Stomach (tissue), 8 donors: ENCODE measurements at regions not wholly inside any gene's neighbourhood (a gene's known extent, or its start where the extent isn't known, plus 50 kb on each side); places are given as distances from the start of the nearest gene placed in this dataset.

Experiments
- DNase-seq, 2 donors: peaks; one replicate each; pipeline versions ENCODE4 v3.0.0 to v3.0.0-alpha.2; 2013 to 2019
- H3K27ac ChIP-seq, 5 donors: fragments of 200-600 bp in 4 of 5; sonication (generic) in 4 of 5; one replicate each; pipeline ENCODE4 v1.5.1; 2013 to 2019; ENCODE audit warnings: mild to moderate bottlenecking in 1 of 5, moderate library complexity in 1 of 5
- H3K27me3 ChIP-seq, 3 donors: fragments of 200-600 bp; sonication (generic); one replicate each; pipeline ENCODE4 v1.5.1; 2017 to 2019; ENCODE audit warnings: mixed run types in 1 of 3
- H3K36me3 ChIP-seq, 4 donors: fragments of 200-600 bp; sonication (generic); 1 replicate in 3 of 4; 2 replicates in 1 of 4; pipeline ENCODE4 v1.5.1; 2016 to 2019
- H3K4me1 ChIP-seq, 4 donors: fragments of 200-600 bp; sonication (generic); one replicate each; pipeline ENCODE4 v1.5.1; 2016 to 2019
- H3K4me3 ChIP-seq, 4 donors: fragments of 200-600 bp; sonication (generic) in 3 of 4; one replicate each; pipeline ENCODE4 v1.5.1; 2016 to 2019; ENCODE audit warnings: mild to moderate bottlenecking in 1 of 4
- H3K9me3 ChIP-seq, 4 donors: fragments of 200-600 bp; sonication (generic); one replicate each; pipeline ENCODE4 v1.5.1; 2016 to 2019
- EP300 ChIP-seq: sonication (generic); formaldehyde crosslinking; IDR thresholded peaks from one replicate; pipeline ENCODE4 v1.6.1; 2017; ENCODE audit warnings: antibody characterized with exemption
- POLR2A ChIP-seq, 4 donors: fragments of 450-650 bp; IDR thresholded peaks; one replicate each; pipeline ENCODE4 v1.6.1; 2016; ENCODE audit warnings: antibody characterized with exemption in 4 of 4, control low read depth in 2 of 4, mild to moderate bottlenecking in 1 of 4, moderate library complexity in 1 of 4
- POLR2AphosphoS5 ChIP-seq, 3 donors: sonication (generic); formaldehyde crosslinking; IDR thresholded peaks; one replicate each; pipeline ENCODE4 v1.6.1; 2016; ENCODE audit warnings: antibody characterized with exemption in 3 of 3
- WGBS, 5 donors: extraction: QIAGEN DNeasy Blood & Tissue Kit in 3 of 5; methylation state at CpG; one replicate each; pipeline versions ENCODE4 v1.1.5 to v1.1.7; 2013 to 2018; 5-methylcytosine and 5-hydroxymethylcytosine counted together
- intact Hi-C: fragments of 100-400 bp; cut with DNase I; formaldehyde crosslinking; loops from one replicate; pipeline ENCODE4 v1.15.1; 2023; ENCODE audit warnings: low total_unique reads
- TF ChIP-seq, protein P1 (sequence below), 7 experiments: fragments of 450-650 bp in 4 of 7; fragments of 200-600 bp in 3 of 7; sonication (generic) in 3 of 7; IDR thresholded peaks; one replicate each; pipeline ENCODE4 v1.5.1; 2016 to 2019; ENCODE audit warnings: antibody characterized with exemption in 7 of 7, control low read depth in 2 of 7, mild to moderate bottlenecking in 1 of 7
- donor health status: healthy with polysubstance abuse.
- donor health status: Bipolar disorder and iron deficiency.
- donor health status: healthy.

- WGBS, 5 donors, result 76 to 88% (median 83%) methylated on average over 8 of the region's 8 CpGs
- Histone ChIP-seq H3K4me1 (no peaks in the 10 kb centered on the region), H3K9me3 (peaks cover 0 to 4% (median 2%) of the 10 kb centered on the region in 4 donors), H3K36me3 (no peaks in the 10 kb centered on the region), H3K27me3 (no peaks in the 10 kb centered on the region), H3K27ac (no peak overlapping the region), H3K4me3 (no peak overlapping the region)
- no peak for TF ChIP-seq EP300
- no peak for TF ChIP-seq POLR2A (IDR thresholded peaks at IDR 0.05)
- TF ChIP-seq, protein P1, sequence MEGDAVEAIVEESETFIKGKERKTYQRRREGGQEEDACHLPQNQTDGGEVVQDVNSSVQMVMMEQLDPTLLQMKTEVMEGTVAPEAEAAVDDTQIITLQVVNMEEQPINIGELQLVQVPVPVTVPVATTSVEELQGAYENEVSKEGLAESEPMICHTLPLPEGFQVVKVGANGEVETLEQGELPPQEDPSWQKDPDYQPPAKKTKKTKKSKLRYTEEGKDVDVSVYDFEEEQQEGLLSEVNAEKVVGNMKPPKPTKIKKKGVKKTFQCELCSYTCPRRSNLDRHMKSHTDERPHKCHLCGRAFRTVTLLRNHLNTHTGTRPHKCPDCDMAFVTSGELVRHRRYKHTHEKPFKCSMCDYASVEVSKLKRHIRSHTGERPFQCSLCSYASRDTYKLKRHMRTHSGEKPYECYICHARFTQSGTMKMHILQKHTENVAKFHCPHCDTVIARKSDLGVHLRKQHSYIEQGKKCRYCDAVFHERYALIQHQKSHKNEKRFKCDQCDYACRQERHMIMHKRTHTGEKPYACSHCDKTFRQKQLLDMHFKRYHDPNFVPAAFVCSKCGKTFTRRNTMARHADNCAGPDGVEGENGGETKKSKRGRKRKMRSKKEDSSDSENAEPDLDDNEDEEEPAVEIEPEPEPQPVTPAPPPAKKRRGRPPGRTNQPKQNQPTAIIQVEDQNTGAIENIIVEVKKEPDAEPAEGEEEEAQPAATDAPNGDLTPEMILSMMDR (IDR thresholded peaks at IDR 0.05), result no peak
- no peak for TF ChIP-seq POLR2AphosphoS5 (IDR thresholded peaks at IDR 0.05)
- intact Hi-C loops, result no loop called here
- DNase-seq, result no peak
These were observed 409.9 kb upstream of the NRXN1 start for GRCh38 chr2:51441786-51442185.

- H3K27me3 ChIP-seq, result no peaks in the 10 kb centered on the region
- H3K36me3 ChIP-seq, result no peaks in the 10 kb centered on the region
- DNase-seq, result no peak
- no peaks in the 10 kb centered on the region for H3K4me1 ChIP-seq
- peaks cover 0 to 32% (median 14%) of the 10 kb centered on the region in 4 donors for H3K9me3 ChIP-seq
- intact Hi-C loops, result no loop called here
- no peak for TF ChIP-seq POLR2A (IDR thresholded peaks at IDR 0.05)
- no peak for TF ChIP-seq EP300
- TF ChIP-seq POLR2AphosphoS5 (IDR thresholded peaks at IDR 0.05), result no peak
- TF ChIP-seq, protein P1 (IDR thresholded peaks at IDR 0.05), result no peak
- WGBS, 5 donors, result 44 to 63% (median 53%) methylated on average over 1 to 2 of the region's 2 CpGs
- H3K27ac ChIP-seq, result no peak overlapping the region
- no peak overlapping the region for H3K4me3 ChIP-seq
These were observed 392.5 kb upstream of the NRXN1 start for GRCh38 chr2:51424418-51424817.

DNA sequence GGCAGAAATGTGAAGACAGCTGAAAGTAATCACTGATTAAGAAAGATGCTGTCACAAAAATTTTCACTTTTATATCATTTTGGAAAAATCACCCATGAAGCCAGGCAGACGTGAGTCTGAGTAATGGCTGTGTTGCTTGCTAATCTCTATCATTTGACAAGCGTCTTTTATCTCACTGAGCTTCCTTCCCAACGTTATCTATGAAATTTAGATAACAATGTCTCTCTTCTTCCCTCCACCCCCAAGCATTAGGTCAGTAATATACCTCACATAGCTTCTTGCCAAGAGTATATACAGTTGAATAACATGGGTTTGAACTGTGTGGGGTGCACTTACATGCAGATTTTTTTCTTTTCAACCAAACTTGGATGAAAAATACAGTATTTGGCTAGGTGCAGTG is 388.6 kb upstream of the NRXN1 start:
- intact Hi-C loops, result no loop called here
- Histone ChIP-seq H3K9me3 (peaks cover 0 to 14% (median 8%) of the 10 kb centered on the region in 4 donors), H3K4me3 (no peak overlapping the region), H3K27me3 (no peaks in the 10 kb centered on the region), H3K27ac (no peak overlapping the region), H3K36me3 (no peaks in the 10 kb centered on the region), H3K4me1 (no peaks in the 10 kb centered on the region)
- DNase-seq, result no peak
- no peak for TF ChIP-seq POLR2AphosphoS5 (IDR thresholded peaks at IDR 0.05)
- 14 to 36% (median 25%) methylated on average over 3 of the region's 3 CpGs for WGBS, 5 donors

- no peak overlapping the region for H3K4me3 ChIP-seq
- intact Hi-C loops, result no loop called here
- H3K36me3 ChIP-seq, result no peaks in the 10 kb centered on the region
- no peak overlapping the region for H3K27ac ChIP-seq
- H3K9me3 ChIP-seq, result no peaks in the 10 kb centered on the region
- no peaks in the 10 kb centered on the region for H3K4me1 ChIP-seq
- no peaks in the 10 kb centered on the region for H3K27me3 ChIP-seq
- no peak for DNase-seq
- no peak for TF ChIP-seq POLR2AphosphoS5 (IDR thresholded peaks at IDR 0.05)
- TF ChIP-seq, protein P1 (IDR thresholded peaks at IDR 0.05), result no peak
- TF ChIP-seq EP300, result no peak
- WGBS, 5 donors, result 50 to 77% (median 66%) methylated on average over 1 of the region's 1 CpG
These were observed 381.8 kb upstream of the NRXN1 start for GRCh38 chr2:51413726-51414125.

DNA sequence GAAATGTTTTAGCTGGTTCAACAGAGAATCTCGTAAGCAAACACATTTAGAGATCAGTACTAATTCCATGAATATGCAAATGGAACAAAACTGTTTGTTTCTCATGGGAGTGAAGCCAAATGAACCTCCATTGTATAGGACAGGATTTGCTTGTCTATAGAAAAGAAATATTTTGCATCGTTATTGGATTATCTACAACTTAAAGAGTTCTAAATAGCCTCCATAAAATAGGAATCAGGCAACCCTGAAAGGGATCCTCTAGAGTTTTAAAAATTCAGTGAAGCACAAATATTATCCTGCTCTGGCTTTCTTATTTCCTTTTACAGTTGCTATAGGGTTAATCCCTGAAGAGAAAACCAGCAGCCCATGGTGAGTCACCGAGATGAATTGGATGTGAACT is 378.4 kb upstream of the NRXN1 start:
- no peak for DNase-seq
- no peak for TF ChIP-seq POLR2A (IDR thresholded peaks at IDR 0.05)
- no peak for TF ChIP-seq EP300
- no peak for TF ChIP-seq POLR2AphosphoS5 (IDR thresholded peaks at IDR 0.05)
- TF ChIP-seq, protein P1 (IDR thresholded peaks at IDR 0.05), result no peak
- Histone ChIP-seq H3K4me3 (no peak overlapping the region), H3K9me3 (peaks cover 0 to 4% (median 0%) of the 10 kb centered on the region in 4 donors), H3K27me3 (no peaks in the 10 kb centered on the region), H3K36me3 (no peaks in the 10 kb centered on the region), H3K4me1 (no peaks in the 10 kb centered on the region), H3K27ac (no peak overlapping the region)
- WGBS, 5 donors, result 25 to 41% (median 35%) methylated on average over 3 of the region's 3 CpGs
- intact Hi-C loops, result no loop called here
